ENCODE measurements at regions not wholly inside any gene's neighbourhood (a gene's known extent, or its start where the extent isn't known, plus 50 kb on each side); places are given as distances from the start of the nearest gene placed in this dataset.

DNA sequence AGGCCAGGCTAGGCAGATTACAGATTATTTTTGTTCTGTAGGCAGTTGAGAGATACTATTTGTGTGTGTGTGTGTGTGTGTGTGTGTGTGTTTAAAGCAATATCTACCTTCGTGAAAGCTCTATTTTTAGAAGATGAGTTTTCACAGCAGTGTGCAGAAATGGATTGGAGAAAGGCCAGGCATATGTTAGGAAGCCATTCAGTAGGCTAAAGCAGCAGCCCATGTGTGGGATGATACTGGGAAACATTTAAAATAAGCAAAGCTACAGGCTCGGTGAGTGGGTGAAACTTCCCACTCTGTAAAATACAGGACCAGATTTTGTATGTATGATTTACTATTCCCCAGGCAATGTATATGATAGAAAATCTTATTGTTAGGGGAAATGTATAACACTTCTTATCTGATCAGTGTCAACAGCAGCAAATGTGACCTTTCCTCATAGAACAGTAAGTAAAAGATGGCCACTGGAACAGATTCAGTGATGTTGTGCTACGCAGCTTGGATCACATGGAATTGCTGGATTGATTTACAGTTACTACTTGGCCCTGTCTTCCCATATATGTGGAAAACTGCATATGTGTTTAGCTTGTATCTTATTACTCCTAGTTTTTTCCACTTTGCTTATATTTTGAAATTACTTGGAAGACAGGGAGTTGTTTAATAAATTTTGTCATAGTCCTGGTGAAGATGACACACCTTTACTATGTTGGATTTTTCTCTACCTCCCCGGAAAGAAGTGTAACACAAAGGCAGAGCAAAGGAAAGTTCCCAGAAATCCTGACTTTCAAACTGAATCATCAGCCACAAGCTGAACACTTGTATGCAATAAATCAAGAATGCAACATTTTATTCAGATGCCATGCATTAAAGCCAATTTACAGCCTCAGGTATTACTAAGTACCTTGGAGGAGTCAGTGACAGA is 1077.7 kb upstream of the SEMA6A start:
- TF ChIP-seq YY1 (IDR thresholded peaks at IDR 0.05; ENCODE audit: insufficient read depth, insufficient read length) = no peak
- TF ChIP-seq ZNF274 (IDR thresholded peaks at IDR 0.05; ENCODE audit: low read depth, low read length) = no peak

Data from NT2/D1 (cell line).